ENCODE measurements at regions not wholly inside any gene's neighbourhood (a gene's known extent, or its start where the extent isn't known, plus 50 kb on each side); places are given as distances from the start of the nearest gene placed in this dataset.

GRCh38 chr12:131434208-131435125 lies 276.4 kb upstream of the SFSWAP start (continued):
- TF ChIP-seq ZNF217 (CRISPR knock-in tag; IDR thresholded peaks at IDR 0.05) (no peak), THAP12 (CRISPR knock-in tag; IDR thresholded peaks at IDR 0.05) (no peak), ZNF644 (tag; IDR thresholded peaks at IDR 0.05; ENCODE audit: low read depth) (no peak), ETV6 (IDR thresholded peaks at IDR 0.05; ENCODE audit: borderline replicate concordance in 1 of 2, low read depth in 2 of 2, low read length in 1 of 2) (peak; percentile 24 to 46; a peak in 1 of 4 replicates), ETV6 (CRISPR knock-in tag; IDR thresholded peaks at IDR 0.05; ENCODE audit: borderline replicate concordance) (no peak), SMARCE1 (IDR thresholded peaks at IDR 0.05) (peak; percentile 43; the same call in 1 of the 2 replicates), NCOA4 (IDR thresholded peaks at IDR 0.05; ENCODE audit: partially characterized antibody) (no peak), ZNF507 (tag; conservative IDR thresholded peaks at IDR 0.05) (no peak), CBFB (CRISPR knock-in tag; IDR thresholded peaks at IDR 0.05) (no peak), ARNT (IDR thresholded peaks at IDR 0.05) (no peak), ZNF785 (CRISPR knock-in tag; IDR thresholded peaks at IDR 0.05) (no peak), NFRKB (IDR thresholded peaks at IDR 0.05; ENCODE audit: low read depth) (no peak), NBN (IDR thresholded peaks at IDR 0.05; ENCODE audit: low read depth) (no peak)
- TF ChIP-seq, protein P1, sequence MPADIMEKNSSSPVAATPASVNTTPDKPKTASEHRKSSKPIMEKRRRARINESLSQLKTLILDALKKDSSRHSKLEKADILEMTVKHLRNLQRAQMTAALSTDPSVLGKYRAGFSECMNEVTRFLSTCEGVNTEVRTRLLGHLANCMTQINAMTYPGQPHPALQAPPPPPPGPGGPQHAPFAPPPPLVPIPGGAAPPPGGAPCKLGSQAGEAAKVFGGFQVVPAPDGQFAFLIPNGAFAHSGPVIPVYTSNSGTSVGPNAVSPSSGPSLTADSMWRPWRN (IDR thresholded peaks at IDR 0.05; ENCODE audit: low read depth), result no peak
- TF ChIP-seq, protein P2, sequence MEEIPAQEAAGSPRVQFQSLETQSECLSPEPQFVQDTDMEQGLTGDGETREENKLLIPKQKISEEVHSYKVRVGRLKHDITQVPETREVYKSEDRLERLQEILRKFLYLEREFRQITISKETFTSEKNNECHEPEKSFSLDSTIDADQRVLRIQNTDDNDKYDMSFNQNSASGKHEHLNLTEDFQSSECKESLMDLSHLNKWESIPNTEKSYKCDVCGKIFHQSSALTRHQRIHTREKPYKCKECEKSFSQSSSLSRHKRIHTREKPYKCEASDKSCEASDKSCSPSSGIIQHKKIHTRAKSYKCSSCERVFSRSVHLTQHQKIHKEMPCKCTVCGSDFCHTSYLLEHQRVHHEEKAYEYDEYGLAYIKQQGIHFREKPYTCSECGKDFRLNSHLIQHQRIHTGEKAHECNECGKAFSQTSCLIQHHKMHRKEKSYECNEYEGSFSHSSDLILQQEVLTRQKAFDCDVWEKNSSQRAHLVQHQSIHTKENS (CRISPR knock-in tag; IDR thresholded peaks at IDR 0.05), result no peak
- TF ChIP-seq, protein P3, sequence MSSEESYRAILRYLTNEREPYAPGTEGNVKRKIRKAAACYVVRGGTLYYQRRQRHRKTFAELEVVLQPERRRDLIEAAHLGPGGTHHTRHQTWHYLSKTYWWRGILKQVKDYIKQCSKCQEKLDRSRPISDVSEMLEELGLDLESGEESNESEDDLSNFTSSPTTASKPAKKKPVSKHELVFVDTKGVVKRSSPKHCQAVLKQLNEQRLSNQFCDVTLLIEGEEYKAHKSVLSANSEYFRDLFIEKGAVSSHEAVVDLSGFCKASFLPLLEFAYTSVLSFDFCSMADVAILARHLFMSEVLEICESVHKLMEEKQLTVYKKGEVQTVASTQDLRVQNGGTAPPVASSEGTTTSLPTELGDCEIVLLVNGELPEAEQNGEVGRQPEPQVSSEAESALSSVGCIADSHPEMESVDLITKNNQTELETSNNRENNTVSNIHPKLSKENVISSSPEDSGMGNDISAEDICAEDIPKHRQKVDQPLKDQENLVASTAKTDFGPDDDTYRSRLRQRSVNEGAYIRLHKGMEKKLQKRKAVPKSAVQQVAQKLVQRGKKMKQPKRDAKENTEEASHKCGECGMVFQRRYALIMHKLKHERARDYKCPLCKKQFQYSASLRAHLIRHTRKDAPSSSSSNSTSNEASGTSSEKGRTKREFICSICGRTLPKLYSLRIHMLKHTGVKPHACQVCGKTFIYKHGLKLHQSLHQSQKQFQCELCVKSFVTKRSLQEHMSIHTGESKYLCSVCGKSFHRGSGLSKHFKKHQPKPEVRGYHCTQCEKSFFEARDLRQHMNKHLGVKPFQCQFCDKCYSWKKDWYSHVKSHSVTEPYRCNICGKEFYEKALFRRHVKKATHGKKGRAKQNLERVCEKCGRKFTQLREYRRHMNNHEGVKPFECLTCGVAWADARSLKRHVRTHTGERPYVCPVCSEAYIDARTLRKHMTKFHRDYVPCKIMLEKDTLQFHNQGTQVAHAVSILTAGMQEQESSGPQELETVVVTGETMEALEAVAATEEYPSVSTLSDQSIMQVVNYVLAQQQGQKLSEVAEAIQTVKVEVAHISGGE (CRISPR knock-in tag; IDR thresholded peaks at IDR 0.05), result peak in 1 of 3 experiments; percentile 43; a peak in 1 of 6 replicates
- TF ChIP-seq, protein P4, sequence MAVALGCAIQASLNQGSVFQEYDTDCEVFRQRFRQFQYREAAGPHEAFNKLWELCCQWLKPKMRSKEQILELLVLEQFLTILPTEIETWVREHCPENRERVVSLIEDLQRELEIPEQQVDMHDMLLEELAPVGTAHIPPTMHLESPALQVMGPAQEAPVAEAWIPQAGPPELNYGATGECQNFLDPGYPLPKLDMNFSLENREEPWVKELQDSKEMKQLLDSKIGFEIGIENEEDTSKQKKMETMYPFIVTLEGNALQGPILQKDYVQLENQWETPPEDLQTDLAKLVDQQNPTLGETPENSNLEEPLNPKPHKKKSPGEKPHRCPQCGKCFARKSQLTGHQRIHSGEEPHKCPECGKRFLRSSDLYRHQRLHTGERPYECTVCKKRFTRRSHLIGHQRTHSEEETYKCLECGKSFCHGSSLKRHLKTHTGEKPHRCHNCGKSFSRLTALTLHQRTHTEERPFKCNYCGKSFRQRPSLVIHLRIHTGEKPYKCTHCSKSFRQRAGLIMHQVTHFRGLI (CRISPR knock-in tag; IDR thresholded peaks at IDR 0.05), result no peak
